ENCODE measurements at regions not wholly inside any gene's neighbourhood (a gene's known extent, or its start where the extent isn't known, plus 50 kb on each side); places are given as distances from the start of the nearest gene placed in this dataset.

GRCh38 chr4:129335276-129335675, 239.3 kb downstream of the C4orf33 start:
- Histone ChIP-seq H4K20me1 (ENCODE audit: control insufficient read depth, insufficient read depth) (no peaks in the 10 kb centered on the region), H3K4me2 (ENCODE audit: control insufficient read depth, insufficient read depth) (no peak overlapping the region), H3K9ac (ENCODE audit: control insufficient read depth, insufficient read depth, low read length) (no peak overlapping the region), H3K9me3 (replicated peaks; ENCODE audit: control insufficient read depth, insufficient read depth, low read length) (no peaks in the 10 kb centered on the region), H2AFZ (ENCODE audit: control insufficient read depth, low read depth, low read length) (no peak overlapping the region), H3K36me3 (ENCODE audit: control insufficient read depth in 2 of 2, insufficient read depth in 2 of 2, low read length in 1 of 2) (no peaks in the 10 kb centered on the region), H3K4me3 (no peak overlapping the region), H3K4me1 (ENCODE audit: control insufficient read depth, insufficient read depth, low read length) (no peaks in the 10 kb centered on the region), H3K27me3 (replicated peaks in 1 of 2; ENCODE audit: control insufficient read depth in 2 of 2, insufficient read depth in 2 of 2, low read length in 1 of 2) (no peaks in the 10 kb centered on the region), H3K79me2 (ENCODE audit: control insufficient read depth, insufficient read depth, low read length) (no peaks in the 10 kb centered on the region), H3K27ac (ENCODE audit: control insufficient read depth, insufficient read depth) (no peak overlapping the region)
- intact Hi-C loops (cut with micrococcal nuclease; ENCODE audit: unreplicated experiment) = no loop called here
- ChIA-PET POLR2A (no interaction called here), RAD21 (ENCODE audit: unreplicated experiment) (no interaction called here), CTCF (no interaction called here), SMC1A (ENCODE audit: uncharacterized antibody, unreplicated experiment) (no interaction called here)
- WGBS (ENCODE audit: insufficient coverage, insufficient replicate concordance, low lambda C conversion rate, missing lambda C conversion rate) = 82% methylated on average over 7 of the region's 7 CpGs
- no peak for DNase-seq (ENCODE audit: low read depth, low spot score)
- in situ Hi-C loops (cut with MboI) = no loop called here
- no peak for TF ChIP-seq JUND (IDR thresholded peaks at IDR 0.05; ENCODE audit: low read depth, low read length)
- TF ChIP-seq MYC (IDR thresholded peaks at IDR 0.05; ENCODE audit: insufficient read depth, insufficient read length, insufficient replicate concordance, low read length, severe bottlenecking) = no peak
- TF ChIP-seq SP1 (IDR thresholded peaks at IDR 0.05; ENCODE audit: low read depth, low read length) = no peak
- TF ChIP-seq ASH2L (IDR thresholded peaks at IDR 0.05; ENCODE audit: borderline replicate concordance, low read depth) = no peak
- ATAC-seq = no peak
- no TSS peak for BruUV-seq (replicated peaks)
- FAIRE-seq = no peak

- FAIRE-seq (no peak), ATAC-seq (no peak), DNase-seq (ENCODE audit: low read depth, low spot score) (no peak)
- no peak overlapping the region for H3K4me3 ChIP-seq
- H3K9me3 ChIP-seq (replicated peaks; ENCODE audit: control insufficient read depth, insufficient read depth, low read length) = no peaks in the 10 kb centered on the region
- H3K4me2 ChIP-seq (ENCODE audit: control insufficient read depth, insufficient read depth) = no peak overlapping the region
- ChIA-PET CTCF (no interaction called here), RAD21 (ENCODE audit: unreplicated experiment) (no interaction called here), SMC1A (ENCODE audit: uncharacterized antibody, unreplicated experiment) (no interaction called here), POLR2A (no interaction called here)
- 8% methylated on average over 5 of the region's 5 CpGs for WGBS (ENCODE audit: insufficient coverage, insufficient replicate concordance, low lambda C conversion rate, missing lambda C conversion rate)
- H2AFZ ChIP-seq (ENCODE audit: control insufficient read depth, low read depth, low read length) = no peak overlapping the region
- H4K20me1 ChIP-seq (ENCODE audit: control insufficient read depth, insufficient read depth) = no peaks in the 10 kb centered on the region
- in situ Hi-C loops (cut with MboI) = no loop called here
- no peaks in the 10 kb centered on the region for H3K4me1 ChIP-seq (ENCODE audit: control insufficient read depth, insufficient read depth, low read length)
- H3K27me3 ChIP-seq (replicated peaks in 1 of 2; ENCODE audit: control insufficient read depth in 2 of 2, insufficient read depth in 2 of 2, low read length in 1 of 2) = no peaks in the 10 kb centered on the region
- intact Hi-C loops (cut with micrococcal nuclease; ENCODE audit: unreplicated experiment) = no loop called here
- no peak overlapping the region for H3K9ac ChIP-seq (ENCODE audit: control insufficient read depth, insufficient read depth, low read length)
- H3K27ac ChIP-seq (ENCODE audit: control insufficient read depth, insufficient read depth) = no peak overlapping the region
- no peaks in the 10 kb centered on the region for H3K79me2 ChIP-seq (ENCODE audit: control insufficient read depth, insufficient read depth, low read length)
- no peaks in the 10 kb centered on the region for H3K36me3 ChIP-seq (ENCODE audit: control insufficient read depth in 2 of 2, insufficient read depth in 2 of 2, low read length in 1 of 2)
- no TSS peak for BruUV-seq (replicated peaks)
- TF ChIP-seq ZNF274 (IDR thresholded peaks at IDR 0.05; ENCODE audit: insufficient read depth, insufficient read length) (no peak), SPI1 (IDR thresholded peaks at IDR 0.05; ENCODE audit: borderline replicate concordance, insufficient read depth, low read depth, low read length) (no peak), E2F8 (IDR thresholded peaks at IDR 0.05; ENCODE audit: low read depth, partially characterized antibody) (no peak), SP1 (IDR thresholded peaks at IDR 0.05; ENCODE audit: low read depth, low read length) (no peak), EZH2 (IDR thresholded peaks at IDR 0.05; ENCODE audit: borderline replicate concordance, control insufficient read depth, low read depth, low read length) (no peak), STAT3 (IDR thresholded peaks at IDR 0.05; ENCODE audit: low read depth, low read length) (no peak), ZBTB11 (CRISPR knock-in tag; IDR thresholded peaks at IDR 0.05) (no peak)
Observed at GRCh38 chr4:129335818-129336217, 239.9 kb downstream of the C4orf33 start.

Data from GM12878 (cell line).